GM06990 (cell line): ENCODE measurements at regions not wholly inside any gene's neighbourhood (a gene's known extent, or its start where the extent isn't known, plus 50 kb on each side); places are given as distances from the start of the nearest gene placed in this dataset.

ENCODE experiments used
- DNase-seq: peaks from one replicate; pipeline ENCODE4 v3.0.0-alpha.2; 2011; ENCODE audit not compliant: insufficient read length; ENCODE audit errors: extremely low read depth
- H3K27me3 ChIP-seq: replicated peaks from 2 replicates; pipeline ENCODE4 v1.6.0; 2011; ENCODE audit warnings: low read length; ENCODE audit not compliant: control insufficient read depth, insufficient read depth
- H3K36me3 ChIP-seq: 2 replicates; pipeline ENCODE4 v1.5.1; 2011; ENCODE audit warnings: low read length; ENCODE audit not compliant: control insufficient read depth, insufficient read depth
- H3K4me3 ChIP-seq: replicated peaks from 2 replicates; pipeline ENCODE4 v1.5.1; 2011; ENCODE audit warnings: low read depth, mild to moderate bottlenecking, control low read depth, low read length
- TF ChIP-seq, protein P1 (sequence below): IDR thresholded peaks from 2 replicates; pipeline ENCODE4 v1.5.1; 2011; ENCODE audit warnings: low read length, control low read depth, mild to moderate bottlenecking, inconsistent platforms; ENCODE audit not compliant: insufficient read depth, poor library complexity, severe bottlenecking

DNA sequence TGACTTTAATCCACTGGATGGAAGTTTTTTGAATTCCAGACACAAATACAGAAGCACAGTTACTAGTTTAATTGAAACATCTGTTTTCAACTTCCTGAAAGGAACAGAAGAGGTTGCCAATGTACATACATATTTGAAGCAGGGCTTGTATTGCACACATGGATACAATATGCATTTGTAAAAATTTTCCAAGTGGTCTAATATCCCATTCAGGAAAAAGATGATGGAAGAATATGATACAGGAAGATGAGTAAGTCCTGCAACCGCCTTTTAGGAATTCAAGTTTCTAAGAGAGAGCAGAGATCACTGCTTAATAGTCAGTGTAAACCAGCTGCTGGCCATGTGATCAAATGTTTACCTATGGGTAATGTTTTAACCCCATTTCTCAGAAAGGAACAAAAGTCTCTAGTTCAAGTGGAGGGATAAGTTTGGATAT lies 265.4 kb downstream of the TRIB2 start:
- no peaks in the 10 kb centered on the region for H3K36me3 ChIP-seq
- DNase-seq, result no peak
- TF ChIP-seq, protein P1, sequence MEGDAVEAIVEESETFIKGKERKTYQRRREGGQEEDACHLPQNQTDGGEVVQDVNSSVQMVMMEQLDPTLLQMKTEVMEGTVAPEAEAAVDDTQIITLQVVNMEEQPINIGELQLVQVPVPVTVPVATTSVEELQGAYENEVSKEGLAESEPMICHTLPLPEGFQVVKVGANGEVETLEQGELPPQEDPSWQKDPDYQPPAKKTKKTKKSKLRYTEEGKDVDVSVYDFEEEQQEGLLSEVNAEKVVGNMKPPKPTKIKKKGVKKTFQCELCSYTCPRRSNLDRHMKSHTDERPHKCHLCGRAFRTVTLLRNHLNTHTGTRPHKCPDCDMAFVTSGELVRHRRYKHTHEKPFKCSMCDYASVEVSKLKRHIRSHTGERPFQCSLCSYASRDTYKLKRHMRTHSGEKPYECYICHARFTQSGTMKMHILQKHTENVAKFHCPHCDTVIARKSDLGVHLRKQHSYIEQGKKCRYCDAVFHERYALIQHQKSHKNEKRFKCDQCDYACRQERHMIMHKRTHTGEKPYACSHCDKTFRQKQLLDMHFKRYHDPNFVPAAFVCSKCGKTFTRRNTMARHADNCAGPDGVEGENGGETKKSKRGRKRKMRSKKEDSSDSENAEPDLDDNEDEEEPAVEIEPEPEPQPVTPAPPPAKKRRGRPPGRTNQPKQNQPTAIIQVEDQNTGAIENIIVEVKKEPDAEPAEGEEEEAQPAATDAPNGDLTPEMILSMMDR, result no peak

DNA sequence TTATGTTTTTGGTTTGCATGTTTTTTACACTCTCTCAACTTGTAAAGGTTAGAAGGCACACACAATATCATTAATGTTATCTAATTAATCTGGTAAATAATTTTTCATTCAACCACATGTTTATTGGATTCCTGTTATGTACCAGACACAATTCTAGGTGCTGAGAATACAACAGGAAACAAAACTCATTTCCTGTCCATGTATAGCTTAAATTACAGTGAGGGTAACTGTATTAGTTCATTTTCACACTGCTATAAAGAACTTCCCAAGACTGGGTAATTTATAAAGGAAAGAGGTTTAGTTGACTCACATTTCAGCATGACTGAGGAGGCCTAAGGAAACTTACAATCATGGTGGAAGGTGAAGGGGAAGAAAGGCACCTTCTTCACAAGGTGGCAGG lies 270.5 kb downstream of the TRIB2 start:
- DNase-seq, result no peak
- no peaks in the 10 kb centered on the region for H3K36me3 ChIP-seq
- no peaks in the 10 kb centered on the region for H3K27me3 ChIP-seq
- TF ChIP-seq, protein P1, result no peak
- no peak overlapping the region for H3K4me3 ChIP-seq

More for the DNA sequence above, 265.4 kb downstream of the TRIB2 start:
- H3K4me3 ChIP-seq, result no peak overlapping the region
- no peaks in the 10 kb centered on the region for H3K27me3 ChIP-seq

DNA sequence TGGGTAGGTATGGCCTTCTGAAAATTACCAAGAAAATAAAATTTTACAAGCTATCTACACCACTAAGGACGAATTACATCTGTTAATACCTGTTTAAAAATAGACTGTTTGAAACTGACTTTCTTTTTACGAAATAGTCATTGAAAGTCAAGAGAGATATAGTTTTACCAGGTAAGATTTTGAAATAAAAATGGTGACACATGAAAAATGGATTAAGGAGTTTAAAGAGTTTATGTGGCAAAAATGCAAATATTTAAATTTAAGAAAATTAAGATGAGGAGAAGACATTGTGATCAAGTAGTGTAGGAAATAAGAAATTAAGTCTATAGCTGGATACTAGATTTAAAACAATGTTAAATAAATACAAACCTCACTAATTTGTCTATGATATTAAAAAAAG lies 271.5 kb downstream of the TRIB2 start:
- H3K27me3 ChIP-seq, result no peaks in the 10 kb centered on the region
- no peak for DNase-seq
- TF ChIP-seq, protein P1, result no peak

DNA sequence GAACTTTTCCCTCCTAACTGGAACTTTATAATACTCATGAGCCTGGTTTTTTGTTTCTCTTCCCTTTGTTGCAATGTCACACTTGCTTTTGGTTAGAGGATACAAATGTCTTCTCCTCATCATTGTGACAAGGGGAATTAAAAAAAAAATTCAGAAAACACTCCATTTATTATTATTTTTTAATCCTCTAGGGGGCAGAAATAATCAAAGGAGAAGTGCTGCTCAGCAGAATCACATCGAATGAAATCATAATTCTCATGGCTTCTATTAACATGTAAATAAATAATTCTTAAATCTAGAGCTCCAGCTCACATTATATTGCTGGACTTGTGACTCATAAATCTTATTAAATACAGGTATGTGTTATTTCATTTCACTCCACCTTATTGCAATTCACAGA lies 273.8 kb downstream of the TRIB2 start:
- TF ChIP-seq, protein P1, result no peak
- DNase-seq, result no peak
- Histone ChIP-seq H3K27me3 (no peaks in the 10 kb centered on the region), H3K4me3 (no peak overlapping the region), H3K36me3 (no peaks in the 10 kb centered on the region)

More for the DNA sequence above, 271.5 kb downstream of the TRIB2 start:
- no peaks in the 10 kb centered on the region for H3K36me3 ChIP-seq
- no peak overlapping the region for H3K4me3 ChIP-seq

DNA sequence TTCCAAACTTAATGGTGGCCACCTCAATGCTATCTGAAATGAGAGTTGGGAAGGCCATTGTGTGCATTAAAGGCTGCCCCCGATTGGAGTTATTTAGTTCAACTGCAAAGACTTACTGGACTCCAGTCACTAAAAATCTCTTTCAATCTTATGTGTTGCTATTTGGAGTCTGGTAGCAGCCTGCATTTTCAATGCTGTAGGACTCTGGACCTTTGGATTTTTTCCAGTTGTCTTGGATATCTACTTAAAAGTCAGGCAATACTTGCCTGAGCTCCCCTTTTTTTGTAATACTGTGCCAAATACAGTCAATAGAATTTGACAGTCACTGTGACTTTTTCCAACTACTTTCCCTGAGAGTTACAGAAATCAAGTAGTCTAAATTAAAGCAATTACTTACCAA lies 281.9 kb downstream of the TRIB2 start:
- H3K27me3 ChIP-seq, result no peaks in the 10 kb centered on the region; the same call in 1 of the 2 replicates
- H3K4me3 ChIP-seq, result no peak overlapping the region
- TF ChIP-seq, protein P1, result no peak
- DNase-seq, result no peak
- H3K36me3 ChIP-seq, result no peaks in the 10 kb centered on the region
